Activated naive CD8-positive, alpha-beta T cell (primary cell): ENCODE measurements at regions not wholly inside any gene's neighbourhood (a gene's known extent, or its start where the extent isn't known, plus 50 kb on each side); places are given as distances from the start of the nearest gene placed in this dataset.
"Not testable (repeated sequence)": the region's sequence is repeated elsewhere in the genome, so short reads cannot be mapped to it uniquely, and the experiment has no call there.

Experiments used
- H3K27ac Mint-ChIP-seq: one replicate; pipeline ENCODE4 v1.8.0; 2021; ENCODE audit warnings: mixed read lengths
- H3K27me3 Mint-ChIP-seq: one replicate; pipeline ENCODE4 v1.8.0; 2021; ENCODE audit warnings: mixed read lengths
- H3K36me3 Mint-ChIP-seq: one replicate; pipeline ENCODE4 v1.8.0; 2021; ENCODE audit warnings: mixed read lengths
- H3K4me1 Mint-ChIP-seq: one replicate; pipeline ENCODE4 v1.8.0; 2021; ENCODE audit warnings: low read depth, mixed read lengths
- H3K4me3 Mint-ChIP-seq: one replicate; pipeline ENCODE4 v1.8.0; 2021; ENCODE audit warnings: mild to moderate bottlenecking, mixed read lengths
- H3K9me3 Mint-ChIP-seq: one replicate; pipeline ENCODE4 v1.8.0; 2021; ENCODE audit warnings: low read depth, mixed read lengths

DNA sequence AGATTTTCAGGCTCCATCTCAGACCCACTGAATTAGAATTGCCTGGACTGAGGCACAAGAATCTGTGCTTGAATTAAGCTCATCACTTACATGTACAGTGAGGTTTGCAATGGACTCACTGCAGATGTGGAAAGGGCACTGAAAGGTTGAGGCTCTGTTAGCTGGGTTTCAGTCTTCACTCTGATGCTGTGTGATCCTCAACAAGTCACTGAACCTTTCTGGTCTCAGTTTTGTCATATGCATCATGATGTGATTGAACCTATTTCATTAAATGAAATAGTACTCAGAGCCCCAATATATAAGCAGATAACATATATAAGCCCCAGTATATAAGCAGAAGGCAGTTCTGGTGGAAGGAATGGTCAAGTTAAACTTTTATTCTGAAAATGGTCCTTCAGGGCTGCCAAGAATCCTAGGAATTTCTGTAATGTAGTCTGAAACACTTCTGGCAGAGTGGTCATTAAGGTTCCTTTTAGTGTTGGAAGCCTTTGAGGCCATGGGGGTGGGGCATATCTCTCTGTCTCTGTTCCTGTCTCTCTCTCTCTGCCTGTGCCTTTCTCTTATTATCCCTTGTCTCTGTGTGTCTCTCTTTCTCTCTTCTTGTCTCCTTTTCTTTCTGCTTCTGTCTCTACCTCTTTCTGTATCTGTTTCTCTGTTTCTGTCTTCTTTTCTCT, 110.4 kb downstream of the ADCYAP1 start:
- H3K27me3 Mint-ChIP-seq, result peaks cover 6% of the 10 kb centered on the region
- no peak overlapping the region for H3K27ac Mint-ChIP-seq
- H3K9me3 Mint-ChIP-seq, result no peaks in the 10 kb centered on the region
- no peaks in the 10 kb centered on the region for H3K36me3 Mint-ChIP-seq
- H3K4me1 Mint-ChIP-seq, result no peaks in the 10 kb centered on the region
- no peak overlapping the region for H3K4me3 Mint-ChIP-seq

DNA sequence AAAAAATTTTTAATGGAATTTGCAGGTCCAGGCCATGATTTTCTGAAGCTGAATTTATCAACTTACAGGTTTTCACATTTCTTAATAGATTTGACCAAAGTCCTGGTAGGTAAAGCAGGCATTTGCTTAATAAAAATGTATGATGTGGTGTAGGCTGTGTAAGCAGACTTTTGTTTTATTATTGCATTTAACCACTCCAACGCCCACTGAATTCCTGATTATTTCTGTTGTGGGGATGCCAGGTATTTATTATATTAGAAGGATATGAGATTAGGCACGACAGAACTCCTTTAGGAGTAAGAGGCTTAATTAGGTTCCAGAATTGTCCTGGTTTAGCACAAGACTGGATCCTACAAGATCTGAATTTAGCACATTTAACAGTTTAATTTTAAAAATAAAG, 111.1 kb downstream of the ADCYAP1 start:
- no peak overlapping the region for H3K27ac Mint-ChIP-seq
- H3K4me1 Mint-ChIP-seq, result no peaks in the 10 kb centered on the region
- no peaks in the 10 kb centered on the region for H3K36me3 Mint-ChIP-seq
- H3K27me3 Mint-ChIP-seq, result peaks cover 6% of the 10 kb centered on the region
- H3K4me3 Mint-ChIP-seq, result no peak overlapping the region
- no peaks in the 10 kb centered on the region for H3K9me3 Mint-ChIP-seq

DNA sequence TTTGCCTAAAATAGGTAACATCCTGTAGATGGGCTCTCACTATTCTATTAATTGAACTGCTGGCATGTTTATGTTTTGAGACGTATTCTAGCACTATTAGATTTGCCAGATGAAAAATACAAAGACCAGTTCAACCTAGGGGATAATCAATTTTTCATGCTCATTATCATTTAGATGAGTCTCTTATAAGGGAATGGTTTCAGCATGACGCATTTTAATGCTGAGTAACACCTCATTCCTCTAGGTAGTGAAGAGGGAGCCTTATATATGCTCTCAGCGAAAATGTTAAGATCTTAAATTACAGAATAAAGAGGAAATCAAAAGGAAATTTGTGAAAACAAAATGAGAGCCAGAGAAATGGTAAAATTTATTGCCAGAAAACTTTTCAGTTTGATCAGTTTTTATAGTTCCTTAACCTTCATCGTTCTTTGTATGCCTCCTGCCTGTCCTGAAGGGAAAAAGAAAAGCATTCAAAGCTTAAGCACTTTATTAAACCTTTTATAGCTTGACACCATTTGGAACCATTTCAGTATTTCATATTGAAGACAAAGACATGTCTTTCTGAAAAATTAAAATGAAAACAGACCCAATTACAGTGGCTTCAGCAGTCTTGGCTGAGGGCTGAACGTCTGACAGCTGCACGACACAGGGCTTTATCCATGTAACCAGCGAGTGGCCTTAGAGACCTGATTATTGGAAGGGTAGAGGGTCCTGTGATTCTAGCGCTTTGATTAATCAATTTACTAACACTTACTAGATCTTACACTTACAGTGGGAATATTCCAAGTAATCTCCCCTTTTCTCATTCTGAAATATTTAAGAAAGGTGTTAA, 112.8 kb downstream of the ADCYAP1 start:
- Mint-ChIP-seq H3K36me3 (no peaks in the 10 kb centered on the region), H3K4me1 (no peaks in the 10 kb centered on the region), H3K9me3 (no peaks in the 10 kb centered on the region), H3K4me3 (no peak overlapping the region), H3K27ac (no peak overlapping the region), H3K27me3 (peaks cover 7% of the 10 kb centered on the region)

DNA sequence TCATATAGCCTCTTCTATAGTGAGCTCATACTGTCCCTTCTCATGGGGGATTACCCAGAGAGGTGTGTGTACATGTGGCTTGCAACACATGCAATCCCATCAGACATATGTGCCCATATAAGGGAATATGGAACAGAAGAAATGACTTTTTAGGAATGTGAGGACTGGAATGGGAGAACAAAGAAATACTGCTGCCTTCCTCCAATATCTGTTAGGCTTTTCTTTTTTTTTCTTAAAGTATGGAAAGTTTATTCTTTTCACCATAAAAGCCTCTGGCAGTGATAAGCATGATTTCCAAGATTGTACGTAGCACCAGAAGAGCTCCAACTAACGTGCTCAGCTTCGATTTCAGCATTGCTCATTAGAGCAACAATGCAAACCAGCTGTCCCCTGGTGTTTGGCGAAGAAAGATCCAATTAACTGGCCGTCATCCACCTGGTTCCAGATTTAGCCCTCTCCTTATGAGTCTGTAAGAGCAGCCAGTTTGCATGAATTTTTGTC, 113.6 kb downstream of the ADCYAP1 start:
- no peaks in the 10 kb centered on the region for H3K9me3 Mint-ChIP-seq
- H3K4me3 Mint-ChIP-seq, result no peak overlapping the region
- no peaks in the 10 kb centered on the region for H3K36me3 Mint-ChIP-seq
- H3K27me3 Mint-ChIP-seq, result peaks cover 7% of the 10 kb centered on the region
- H3K4me1 Mint-ChIP-seq, result no peaks in the 10 kb centered on the region
- no peak overlapping the region for H3K27ac Mint-ChIP-seq

DNA sequence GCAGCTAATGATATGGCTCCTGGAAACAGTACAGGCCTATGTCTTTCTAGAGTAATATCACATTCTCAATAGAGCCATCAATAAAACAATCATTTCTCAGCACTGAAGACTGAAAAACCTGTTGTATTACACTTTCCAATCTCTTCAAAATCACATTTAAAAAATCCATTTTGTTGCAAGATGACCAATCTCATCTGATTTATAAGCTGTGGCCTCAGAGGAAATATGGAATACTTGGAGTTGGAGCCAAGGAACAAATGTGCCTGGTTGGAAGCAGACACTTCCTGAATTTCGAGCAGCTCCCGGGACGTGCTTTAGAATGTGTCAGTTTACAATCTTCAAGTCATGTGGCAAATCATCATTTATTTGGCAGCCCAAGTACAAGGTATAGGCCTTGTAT, 114.5 kb downstream of the ADCYAP1 start:
- no peaks in the 10 kb centered on the region for H3K4me1 Mint-ChIP-seq
- no peak overlapping the region for H3K27ac Mint-ChIP-seq

DNA sequence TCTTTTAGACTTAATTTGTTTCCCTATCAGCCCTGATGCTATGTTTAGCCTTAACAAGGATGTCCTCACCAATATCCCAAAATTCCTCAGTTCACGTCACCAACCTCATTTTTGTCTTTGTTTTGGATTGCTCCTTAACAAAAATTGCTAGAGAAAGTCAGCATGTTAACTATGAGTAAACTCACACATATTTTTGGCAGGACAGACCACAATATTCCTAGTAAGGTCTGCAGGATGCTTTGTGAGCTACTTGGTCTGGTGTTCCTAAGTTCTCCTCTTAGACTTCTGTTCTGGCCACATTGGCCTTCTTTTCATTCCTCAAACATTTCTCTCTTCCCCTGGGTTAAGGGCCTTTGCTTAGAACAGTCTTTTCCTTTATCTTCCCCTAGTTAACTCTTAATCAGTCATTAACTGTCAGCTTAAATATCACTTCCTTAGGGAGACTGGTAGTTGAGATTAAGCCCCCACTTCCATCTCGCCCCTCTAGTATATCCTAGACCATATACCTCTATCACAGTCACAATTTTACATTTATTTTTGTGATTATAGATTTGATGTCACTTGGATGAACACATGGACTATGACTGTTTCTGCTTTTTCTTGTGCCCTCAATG, 116.2 kb downstream of the ADCYAP1 start:
- H3K9me3 Mint-ChIP-seq, result no peaks in the 10 kb centered on the region
- peaks cover 7% of the 10 kb centered on the region for H3K27me3 Mint-ChIP-seq
- H3K4me3 Mint-ChIP-seq, result no peak overlapping the region
- no peaks in the 10 kb centered on the region for H3K36me3 Mint-ChIP-seq
- no peak overlapping the region for H3K27ac Mint-ChIP-seq
- H3K4me1 Mint-ChIP-seq, result no peaks in the 10 kb centered on the region

More for the DNA sequence above, 114.5 kb downstream of the ADCYAP1 start:
- no peak overlapping the region for H3K4me3 Mint-ChIP-seq
- peaks cover 7% of the 10 kb centered on the region for H3K27me3 Mint-ChIP-seq
- no peaks in the 10 kb centered on the region for H3K36me3 Mint-ChIP-seq
- no peaks in the 10 kb centered on the region for H3K9me3 Mint-ChIP-seq

DNA sequence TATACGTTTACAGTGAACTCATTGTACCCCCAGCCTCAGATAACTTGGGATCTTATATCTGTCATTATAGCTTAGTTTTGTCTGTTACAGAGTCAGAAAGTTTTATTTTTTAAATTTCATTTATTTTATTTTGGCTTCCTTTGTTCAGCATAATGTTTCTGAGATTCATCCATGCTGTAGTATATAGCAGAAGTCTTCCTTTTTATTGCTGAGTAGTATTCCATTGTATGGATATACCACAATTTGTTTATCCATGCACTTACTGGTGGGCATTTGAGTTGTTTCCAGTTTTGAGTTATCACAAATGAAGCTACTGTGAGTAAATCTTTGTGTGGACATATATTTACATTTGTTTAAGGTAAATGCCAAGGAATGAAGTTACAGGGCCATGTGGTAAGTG, 122.3 kb downstream of the ADCYAP1 start:
- Mint-ChIP-seq H3K36me3 (no peaks in the 10 kb centered on the region), H3K27me3 (peaks cover 1% of the 10 kb centered on the region), H3K4me3 (no peak overlapping the region), H3K27ac (no peak overlapping the region), H3K9me3 (peaks cover 10% of the 10 kb centered on the region), H3K4me1 (no peaks in the 10 kb centered on the region)

DNA sequence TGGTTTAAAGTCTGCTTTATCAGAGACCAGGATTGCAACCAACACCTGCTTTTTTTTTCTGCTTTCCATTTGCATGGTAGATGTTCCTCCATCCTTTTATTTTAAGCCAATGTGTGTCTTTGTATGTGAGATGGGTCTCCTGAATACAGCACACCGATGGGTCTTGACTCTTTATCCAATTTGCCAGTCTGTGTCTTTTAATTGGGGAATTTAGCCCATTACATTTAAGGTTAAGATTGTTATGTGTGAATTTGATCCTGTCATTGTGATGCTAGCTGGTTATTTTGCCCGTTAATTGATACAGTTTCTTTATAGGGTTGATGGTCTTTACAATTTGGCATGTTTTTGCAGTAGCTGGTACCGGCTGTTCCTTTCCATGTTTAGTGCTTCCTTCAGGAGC, 128.4 kb downstream of the ADCYAP1 start:
- not testable (repeated sequence) for H3K36me3 Mint-ChIP-seq, H3K4me1 Mint-ChIP-seq, H3K27ac Mint-ChIP-seq, H3K4me3 Mint-ChIP-seq, H3K9me3 Mint-ChIP-seq, H3K27me3 Mint-ChIP-seq

DNA sequence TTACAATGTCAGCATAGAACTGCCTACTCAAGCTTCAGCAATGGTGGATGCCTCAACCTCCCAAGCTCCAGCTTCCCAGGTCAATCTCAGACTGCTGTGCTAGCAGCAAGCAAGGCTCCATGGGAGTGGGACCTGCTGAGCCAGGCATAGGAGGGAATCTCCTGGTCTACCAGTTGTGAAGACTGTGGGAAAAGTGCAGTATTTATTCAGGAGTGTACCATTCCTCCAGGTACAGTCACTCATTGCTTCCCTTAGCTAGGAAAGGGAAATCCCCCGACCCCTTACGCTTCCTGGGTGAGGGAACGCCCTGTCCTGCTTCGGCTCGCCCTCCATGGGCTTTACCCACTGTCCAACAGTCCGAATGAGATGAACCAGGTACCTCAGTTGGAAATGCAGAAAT, 130.3 kb downstream of the ADCYAP1 start:
- H3K36me3 Mint-ChIP-seq, result no peaks in the 10 kb centered on the region
- H3K4me1 Mint-ChIP-seq, result no peaks in the 10 kb centered on the region
- H3K27ac Mint-ChIP-seq, result no peak overlapping the region
- peaks cover 2% of the 10 kb centered on the region for H3K27me3 Mint-ChIP-seq
- peaks cover 7% of the 10 kb centered on the region for H3K9me3 Mint-ChIP-seq
- H3K4me3 Mint-ChIP-seq, result no peak overlapping the region

DNA sequence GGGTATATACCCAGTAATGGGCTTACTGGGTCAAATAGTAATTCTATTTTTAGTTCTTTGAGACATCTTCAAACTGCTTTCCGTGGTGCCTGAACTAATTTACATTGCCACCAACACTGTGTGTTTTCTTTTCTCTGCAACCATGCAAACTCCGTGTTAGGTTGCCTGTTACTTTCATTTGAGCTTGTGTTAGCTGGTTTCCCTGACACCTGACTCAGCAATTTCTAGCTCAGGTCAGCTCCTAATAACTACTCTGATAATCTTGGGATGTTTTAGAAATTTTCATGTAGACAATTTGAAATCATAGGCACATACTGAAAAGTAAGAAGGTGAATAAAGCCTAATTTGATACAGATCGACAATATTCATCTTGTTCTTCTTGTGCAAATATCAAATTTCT, 132.3 kb downstream of the ADCYAP1 start:
- H3K4me1 Mint-ChIP-seq, result no peaks in the 10 kb centered on the region
- no peak overlapping the region for H3K4me3 Mint-ChIP-seq
- no peaks in the 10 kb centered on the region for H3K36me3 Mint-ChIP-seq
- peaks cover 4% of the 10 kb centered on the region for H3K9me3 Mint-ChIP-seq
- no peak overlapping the region for H3K27ac Mint-ChIP-seq
- peaks cover 2% of the 10 kb centered on the region for H3K27me3 Mint-ChIP-seq

DNA sequence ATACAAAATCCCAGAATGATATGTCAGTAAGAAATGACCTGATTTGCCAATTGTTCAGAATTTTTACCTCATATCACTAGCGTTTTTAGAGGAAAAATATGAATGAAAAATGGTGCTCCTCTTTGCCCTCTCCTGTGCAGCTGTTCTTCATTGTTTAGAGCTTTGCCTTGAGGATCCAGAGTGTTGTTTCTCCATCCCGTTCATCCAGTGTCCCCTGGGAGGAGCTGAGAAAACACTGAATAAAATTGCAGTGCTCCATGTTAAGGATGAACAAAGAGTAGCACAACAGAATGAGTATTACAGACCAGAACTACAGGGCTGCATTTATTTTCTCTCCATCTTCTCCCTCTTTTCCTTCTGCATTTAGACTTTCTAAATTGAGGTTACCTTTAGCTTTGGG, 133.1 kb downstream of the ADCYAP1 start:
- Mint-ChIP-seq H3K27ac (no peak overlapping the region), H3K36me3 (no peaks in the 10 kb centered on the region), H3K27me3 (peaks cover 2% of the 10 kb centered on the region), H3K9me3 (peaks cover 12% of the 10 kb centered on the region), H3K4me1 (no peaks in the 10 kb centered on the region), H3K4me3 (no peak overlapping the region)

DNA sequence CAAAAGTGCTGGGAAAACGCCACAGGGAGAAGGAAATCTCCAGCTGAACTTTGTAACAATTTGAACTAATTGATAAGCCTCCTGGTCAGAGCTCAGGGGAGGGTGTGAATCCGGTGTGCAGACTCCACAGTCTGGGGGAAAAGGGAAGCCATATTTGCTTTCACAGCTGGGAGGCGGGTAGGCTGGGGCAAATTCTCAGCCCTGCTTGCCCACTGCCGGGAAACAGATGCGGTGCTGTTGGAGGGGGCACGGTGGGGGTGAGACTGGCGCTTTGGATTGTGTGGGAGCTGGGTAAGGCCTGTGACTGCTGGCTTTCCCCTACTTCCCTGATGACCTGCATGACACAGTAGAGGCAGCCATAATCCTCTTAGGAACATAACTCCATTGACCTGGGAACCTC, 134.8 kb downstream of the ADCYAP1 start:
- Mint-ChIP-seq H3K27ac (no peak overlapping the region), H3K27me3 (peaks cover 2% of the 10 kb centered on the region), H3K36me3 (no peaks in the 10 kb centered on the region), H3K9me3 (peaks cover 12% of the 10 kb centered on the region), H3K4me3 (no peak overlapping the region), H3K4me1 (no peaks in the 10 kb centered on the region)

DNA sequence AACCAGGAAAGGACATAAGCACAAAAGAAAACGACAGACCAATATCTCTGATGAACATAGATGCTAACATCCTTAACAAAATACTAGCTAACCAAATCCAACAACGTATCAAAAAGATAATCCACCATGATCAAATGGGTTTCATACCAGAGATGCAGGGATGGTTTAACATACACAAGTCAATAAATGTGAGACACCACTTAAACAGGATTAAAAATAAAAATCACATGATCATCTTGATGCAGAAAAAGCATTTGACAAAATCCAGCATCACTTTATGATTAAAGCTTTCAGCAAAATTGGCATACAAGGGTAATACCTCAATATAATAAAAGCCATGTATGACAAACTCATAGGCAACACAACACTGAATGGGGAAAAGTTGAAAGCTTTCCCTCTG, 138.4 kb downstream of the ADCYAP1 start:
- not testable (repeated sequence) for H3K36me3 Mint-ChIP-seq, H3K27ac Mint-ChIP-seq, H3K4me3 Mint-ChIP-seq, H3K4me1 Mint-ChIP-seq, H3K27me3 Mint-ChIP-seq
- H3K9me3 Mint-ChIP-seq, result peaks cover 12% of the 10 kb centered on the region

DNA sequence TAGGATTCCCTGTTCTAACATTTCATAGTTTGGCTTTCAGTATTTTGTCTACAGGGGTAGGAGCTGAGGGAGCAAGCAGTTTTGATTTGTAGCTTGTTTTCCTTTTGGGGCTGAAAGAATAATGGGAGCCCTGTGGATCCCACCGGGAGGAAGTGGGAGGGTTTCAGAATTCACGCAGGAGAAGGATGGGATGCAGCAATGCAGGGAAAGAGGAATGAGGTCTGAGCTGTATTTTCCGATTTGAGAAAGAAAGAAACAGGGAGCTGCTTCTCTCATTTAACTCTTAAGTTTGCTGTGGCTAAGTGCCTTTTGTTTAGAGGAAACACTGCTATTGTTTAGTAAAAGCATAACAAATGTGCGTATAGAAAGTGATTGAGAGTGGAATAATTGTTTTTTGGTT, 141.0 kb downstream of the ADCYAP1 start:
- no peak overlapping the region for H3K4me3 Mint-ChIP-seq
- peaks cover 12% of the 10 kb centered on the region for H3K9me3 Mint-ChIP-seq
- no peak overlapping the region for H3K27ac Mint-ChIP-seq
- H3K27me3 Mint-ChIP-seq, result peaks cover 2% of the 10 kb centered on the region
- no peaks in the 10 kb centered on the region for H3K4me1 Mint-ChIP-seq
- H3K36me3 Mint-ChIP-seq, result no peaks in the 10 kb centered on the region

DNA sequence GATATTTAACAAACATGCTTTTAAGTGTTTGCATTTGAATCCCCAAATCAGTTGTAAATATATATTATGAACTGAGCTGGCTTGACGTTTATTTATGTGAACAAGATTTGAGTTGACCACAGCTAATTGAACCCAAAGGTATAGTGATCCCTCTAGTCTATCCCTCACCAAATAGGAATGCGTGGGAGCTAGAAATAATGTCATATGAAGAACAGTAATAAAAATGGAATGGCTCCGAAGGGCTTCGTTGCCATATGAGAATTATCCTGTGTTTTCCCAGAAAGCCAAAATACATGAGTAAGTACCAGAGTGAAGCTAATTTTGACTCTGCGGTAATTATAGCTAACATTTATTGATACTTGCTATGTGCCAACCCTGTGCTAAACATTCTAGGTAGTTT, 142.7 kb downstream of the ADCYAP1 start:
- H3K27ac Mint-ChIP-seq, result no peak overlapping the region
- peaks cover 3% of the 10 kb centered on the region for H3K9me3 Mint-ChIP-seq
- H3K4me3 Mint-ChIP-seq, result no peak overlapping the region
- no peaks in the 10 kb centered on the region for H3K4me1 Mint-ChIP-seq
- no peaks in the 10 kb centered on the region for H3K36me3 Mint-ChIP-seq
- H3K27me3 Mint-ChIP-seq, result peaks cover 2% of the 10 kb centered on the region
